Activated B cell treated with CpG ODN at 0.5 μM for 24 hours (primary cell): ENCODE measurements at regions not wholly inside any gene's neighbourhood (a gene's known extent, or its start where the extent isn't known, plus 50 kb on each side); places are given as distances from the start of the nearest gene placed in this dataset.

ENCODE experiments used
- ATAC-seq: fragments of 200-7000 bp; cut with Tn5 transposase; one replicate; pipeline ENCODE4 v1.10.0; 2021; ENCODE audit warnings: low read depth, mild to moderate bottlenecking, moderate library complexity
- CTCF ChIA-PET: fragments of 350-600 bp; sonication (Branson Sonifier 250); formaldehyde crosslinking; loops from one replicate; lab custom pipeline; 2021; ENCODE audit warnings: antibody characterized with exemption; lab: Charles Lee
- POLR2A ChIA-PET: fragments of 350-600 bp; sonication (Branson Sonifier 250); formaldehyde crosslinking; loops from one replicate; lab custom pipeline; 2021; ENCODE audit warnings: antibody characterized with exemption; lab: Charles Lee
- DNase-seq: peaks from one replicate; pipeline ENCODE4 v3.0.0; 2022
- H3K27ac Mint-ChIP-seq: one replicate; pipeline ENCODE4 v1.8.0; 2020; ENCODE audit warnings: mixed read lengths
- H3K27me3 Mint-ChIP-seq: one replicate; pipeline ENCODE4 v1.8.0; 2021; ENCODE audit warnings: mixed read lengths
- H3K36me3 Mint-ChIP-seq: one replicate; pipeline ENCODE4 v1.8.0; 2021; ENCODE audit warnings: low read depth, mixed read lengths
- H3K4me1 Mint-ChIP-seq: one replicate; pipeline ENCODE4 v1.8.0; 2021; ENCODE audit warnings: mixed read lengths
- H3K4me3 Mint-ChIP-seq: one replicate; pipeline ENCODE4 v1.8.0; 2020; ENCODE audit warnings: mild to moderate bottlenecking, mixed read lengths
- H3K9me3 Mint-ChIP-seq: one replicate; pipeline ENCODE4 v1.8.0; 2020; ENCODE audit warnings: mixed read lengths
- intact Hi-C: fragments of 100-400 bp; cut with micrococcal nuclease; formaldehyde crosslinking; loops from one replicate; pipeline ENCODE4 v1.15.1; 2024
- TF ChIP-seq, protein P1 (sequence below): fragments of 200-600 bp; IDR thresholded peaks from one replicate; pipeline ENCODE4 v1.8.0; 2022; ENCODE audit warnings: antibody characterized with exemption, mild to moderate bottlenecking

DNA sequence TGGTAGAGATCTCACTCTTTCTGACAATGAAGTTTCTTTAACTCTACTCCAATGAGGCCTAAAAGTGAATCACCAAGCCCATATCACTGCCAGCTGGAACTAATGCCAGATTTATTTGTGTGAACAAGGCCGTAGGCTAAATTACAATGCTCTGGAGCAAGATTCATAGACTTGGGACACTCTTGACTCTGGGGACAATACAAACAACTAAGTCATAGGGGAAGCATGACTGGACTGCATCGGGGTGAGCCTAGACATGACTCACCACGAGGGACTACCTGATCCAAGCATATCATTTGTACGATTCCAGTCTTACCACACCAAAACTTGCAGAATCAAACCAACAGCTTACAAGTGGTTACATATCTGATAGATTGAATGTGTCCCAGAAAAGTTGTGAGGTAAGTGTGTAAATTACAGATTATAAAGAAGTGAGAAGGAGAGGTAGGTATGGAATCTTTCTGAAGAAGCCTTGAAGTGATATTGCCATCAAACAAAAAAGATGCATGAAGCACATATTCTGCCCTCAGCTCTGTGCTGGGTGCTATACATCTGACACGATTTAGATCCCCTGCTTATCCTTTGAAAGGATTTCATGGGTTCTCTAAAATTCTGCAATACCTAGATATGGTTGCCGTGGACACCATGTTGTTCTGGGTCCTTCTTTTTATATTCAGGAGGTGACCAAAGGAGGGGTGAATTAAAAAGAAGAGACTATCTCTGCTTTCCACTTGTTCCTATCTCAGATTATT is 199.3 kb upstream of the PDE4D start:
- intact Hi-C loops: no loop called here
- H3K27me3 Mint-ChIP-seq: no peaks in the 10 kb centered on the region
- CTCF ChIA-PET: no interaction called here

DNA sequence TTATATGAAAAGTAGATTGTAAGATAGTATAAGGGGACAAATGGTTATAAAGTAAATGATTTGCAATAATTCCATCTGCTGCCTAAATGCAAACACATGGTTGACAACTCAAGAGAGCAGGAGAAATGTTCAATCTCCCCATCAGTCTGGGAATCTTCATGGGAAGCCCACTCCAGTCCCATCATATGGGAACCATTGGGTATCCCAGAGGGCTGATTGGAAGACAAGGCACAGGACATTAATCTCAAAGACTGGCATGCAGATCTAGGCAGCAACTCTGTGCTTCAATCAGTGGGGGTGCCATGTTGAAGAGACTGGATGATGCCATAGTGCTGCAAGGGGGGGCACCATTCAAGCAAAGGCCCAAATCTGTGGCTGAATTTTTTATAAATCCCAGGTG is 193.1 kb upstream of the PDE4D start:
- Mint-ChIP-seq H3K4me3 (no peak overlapping the region), H3K4me1 (no peaks in the 10 kb centered on the region), H3K36me3 (no peaks in the 10 kb centered on the region), H3K9me3 (peaks cover 14% of the 10 kb centered on the region), H3K27me3 (no peaks in the 10 kb centered on the region), H3K27ac (no peak overlapping the region)
- ATAC-seq: no peak
- ChIA-PET POLR2A (no interaction called here), CTCF (no interaction called here)
- intact Hi-C loops: no loop called here
- no peak for DNase-seq
- TF ChIP-seq, protein P1, sequence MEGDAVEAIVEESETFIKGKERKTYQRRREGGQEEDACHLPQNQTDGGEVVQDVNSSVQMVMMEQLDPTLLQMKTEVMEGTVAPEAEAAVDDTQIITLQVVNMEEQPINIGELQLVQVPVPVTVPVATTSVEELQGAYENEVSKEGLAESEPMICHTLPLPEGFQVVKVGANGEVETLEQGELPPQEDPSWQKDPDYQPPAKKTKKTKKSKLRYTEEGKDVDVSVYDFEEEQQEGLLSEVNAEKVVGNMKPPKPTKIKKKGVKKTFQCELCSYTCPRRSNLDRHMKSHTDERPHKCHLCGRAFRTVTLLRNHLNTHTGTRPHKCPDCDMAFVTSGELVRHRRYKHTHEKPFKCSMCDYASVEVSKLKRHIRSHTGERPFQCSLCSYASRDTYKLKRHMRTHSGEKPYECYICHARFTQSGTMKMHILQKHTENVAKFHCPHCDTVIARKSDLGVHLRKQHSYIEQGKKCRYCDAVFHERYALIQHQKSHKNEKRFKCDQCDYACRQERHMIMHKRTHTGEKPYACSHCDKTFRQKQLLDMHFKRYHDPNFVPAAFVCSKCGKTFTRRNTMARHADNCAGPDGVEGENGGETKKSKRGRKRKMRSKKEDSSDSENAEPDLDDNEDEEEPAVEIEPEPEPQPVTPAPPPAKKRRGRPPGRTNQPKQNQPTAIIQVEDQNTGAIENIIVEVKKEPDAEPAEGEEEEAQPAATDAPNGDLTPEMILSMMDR: no peak

More for the DNA sequence above, 199.3 kb upstream of the PDE4D start:
- Mint-ChIP-seq H3K27ac (no peak overlapping the region), H3K4me3 (no peak overlapping the region), H3K36me3 (no peaks in the 10 kb centered on the region), H3K4me1 (no peaks in the 10 kb centered on the region), H3K9me3 (peaks cover 12% of the 10 kb centered on the region)
- no peak for ATAC-seq
- DNase-seq: no peak
- TF ChIP-seq, protein P1: no peak
- POLR2A ChIA-PET: no interaction called here

DNA sequence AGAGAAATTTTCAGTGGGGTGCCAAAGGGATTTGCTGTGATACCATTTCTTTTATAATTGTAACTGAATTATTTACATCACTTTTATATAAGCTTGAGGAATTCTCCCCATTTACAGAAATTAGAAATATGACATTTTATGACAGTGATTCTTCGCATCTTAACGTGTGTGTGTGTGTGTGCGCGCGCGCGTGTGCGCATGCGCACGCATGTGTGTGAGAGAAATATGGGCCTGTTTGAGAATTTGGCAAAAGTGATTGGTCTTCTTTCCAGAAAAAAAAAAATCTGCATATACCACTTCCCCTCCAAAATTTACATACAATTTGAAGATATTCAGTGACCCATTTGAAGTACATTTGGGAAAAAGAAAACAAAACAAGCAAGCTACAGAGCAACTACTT is 190.7 kb upstream of the PDE4D start:
- CTCF ChIA-PET: no interaction called here
- H3K27ac Mint-ChIP-seq: no peak overlapping the region
- H3K9me3 Mint-ChIP-seq: peaks cover 12% of the 10 kb centered on the region
- DNase-seq (no peak), ATAC-seq (no peak)
- intact Hi-C loops: no loop called here
- no peaks in the 10 kb centered on the region for H3K36me3 Mint-ChIP-seq
- POLR2A ChIA-PET: no interaction called here
- H3K4me3 Mint-ChIP-seq: no peak overlapping the region
- TF ChIP-seq, protein P1: no peak
- H3K4me1 Mint-ChIP-seq: no peaks in the 10 kb centered on the region
- H3K27me3 Mint-ChIP-seq: no peaks in the 10 kb centered on the region

DNA sequence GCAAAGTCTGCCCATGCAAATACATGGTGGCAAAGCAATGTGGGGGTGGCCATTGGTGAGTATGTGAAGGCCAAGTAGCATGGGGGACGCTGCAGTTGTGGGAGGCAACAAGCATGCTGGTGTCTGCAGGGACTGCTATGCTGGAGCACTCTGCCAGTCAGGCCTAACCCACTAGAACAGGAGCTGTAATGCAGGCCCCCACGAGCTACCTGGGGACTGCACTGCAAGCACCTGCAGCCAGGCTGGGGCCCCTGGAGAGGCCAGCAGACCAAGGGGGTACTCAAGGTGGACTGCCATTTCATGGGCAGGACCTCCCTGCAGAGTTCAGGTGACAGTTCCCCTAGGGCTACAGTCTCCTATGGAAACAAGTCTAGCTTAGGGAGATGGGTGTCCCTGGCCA is 183.8 kb upstream of the PDE4D start:
- H3K36me3 Mint-ChIP-seq: no peaks in the 10 kb centered on the region
- POLR2A ChIA-PET: no interaction called here
- CTCF ChIA-PET: no interaction called here

DNA sequence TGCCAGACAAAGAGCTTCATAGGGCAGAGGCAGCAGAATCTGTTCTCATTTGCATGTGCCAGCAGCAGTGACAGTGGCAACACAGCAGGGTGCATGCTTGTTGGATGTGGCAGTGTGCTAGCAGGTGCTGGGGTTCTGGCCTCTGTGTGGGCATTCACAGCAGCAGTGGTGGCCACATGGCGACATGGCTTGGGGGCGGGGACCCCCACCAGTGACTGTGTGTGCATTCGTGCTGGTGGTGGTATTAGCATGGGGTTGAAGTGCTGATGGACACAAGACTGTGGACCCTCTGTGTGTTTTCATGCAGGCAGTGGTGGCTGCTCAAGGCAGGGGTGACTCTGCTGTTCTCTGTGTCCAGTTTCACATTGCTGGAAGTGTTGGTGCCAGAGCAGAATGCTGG is 183.2 kb upstream of the PDE4D start:
- ChIA-PET CTCF (no interaction called here), POLR2A (no interaction called here)
- H3K27ac Mint-ChIP-seq: no peak overlapping the region
- TF ChIP-seq, protein P1: no peak
- no peaks in the 10 kb centered on the region for H3K27me3 Mint-ChIP-seq
- no peaks in the 10 kb centered on the region for H3K36me3 Mint-ChIP-seq
- ATAC-seq: no peak
- H3K4me1 Mint-ChIP-seq: no peaks in the 10 kb centered on the region
- no peak for DNase-seq
- intact Hi-C loops: no loop called here
- H3K9me3 Mint-ChIP-seq: peaks cover 31% of the 10 kb centered on the region
- H3K4me3 Mint-ChIP-seq: no peak overlapping the region

More for the DNA sequence above, 183.8 kb upstream of the PDE4D start:
- intact Hi-C loops: no loop called here
- H3K4me3 Mint-ChIP-seq: no peak overlapping the region
- peaks cover 28% of the 10 kb centered on the region for H3K9me3 Mint-ChIP-seq
- TF ChIP-seq, protein P1: no peak
- DNase-seq: no peak
- H3K27ac Mint-ChIP-seq: no peak overlapping the region
- no peak for ATAC-seq
- H3K27me3 Mint-ChIP-seq: no peaks in the 10 kb centered on the region
- no peaks in the 10 kb centered on the region for H3K4me1 Mint-ChIP-seq
